Esophagus muscularis mucosa (tissue), 4 donors: ENCODE measurements at regions not wholly inside any gene's neighbourhood (a gene's known extent, or its start where the extent isn't known, plus 50 kb on each side); places are given as distances from the start of the nearest gene placed in this dataset.

Experiments
- EP300 ChIP-seq: sonication (generic); formaldehyde crosslinking; IDR thresholded peaks from one replicate; pipeline ENCODE4 v1.6.1; 2017; ENCODE audit warnings: antibody characterized with exemption
- POLR2A ChIP-seq: fragments of 450-650 bp; IDR thresholded peaks from one replicate; pipeline ENCODE4 v1.6.1; 2017; ENCODE audit warnings: antibody characterized with exemption, moderate library complexity, mild to moderate bottlenecking, low read depth
- POLR2AphosphoS5 ChIP-seq, 2 donors: sonication (generic); formaldehyde crosslinking; IDR thresholded peaks; one replicate each; pipeline ENCODE4 v1.6.1; 2017; ENCODE audit warnings: antibody characterized with exemption in 2 of 2
- TF ChIP-seq, protein P1 (sequence below), 3 experiments: fragments of 200-600 bp in 2 of 3; fragments of 450-650 bp in 1 of 3; sonication (generic) in 2 of 3; IDR thresholded peaks; one replicate each; pipeline ENCODE4 v1.5.1; 2017 to 2019; ENCODE audit warnings: antibody characterized with exemption in 3 of 3, mild to moderate bottlenecking in 2 of 3, moderate library complexity in 1 of 3

GRCh38 chr2:123303731-123304130 lies 721.4 kb upstream of the CNTNAP5 start:
- TF ChIP-seq, protein P1, sequence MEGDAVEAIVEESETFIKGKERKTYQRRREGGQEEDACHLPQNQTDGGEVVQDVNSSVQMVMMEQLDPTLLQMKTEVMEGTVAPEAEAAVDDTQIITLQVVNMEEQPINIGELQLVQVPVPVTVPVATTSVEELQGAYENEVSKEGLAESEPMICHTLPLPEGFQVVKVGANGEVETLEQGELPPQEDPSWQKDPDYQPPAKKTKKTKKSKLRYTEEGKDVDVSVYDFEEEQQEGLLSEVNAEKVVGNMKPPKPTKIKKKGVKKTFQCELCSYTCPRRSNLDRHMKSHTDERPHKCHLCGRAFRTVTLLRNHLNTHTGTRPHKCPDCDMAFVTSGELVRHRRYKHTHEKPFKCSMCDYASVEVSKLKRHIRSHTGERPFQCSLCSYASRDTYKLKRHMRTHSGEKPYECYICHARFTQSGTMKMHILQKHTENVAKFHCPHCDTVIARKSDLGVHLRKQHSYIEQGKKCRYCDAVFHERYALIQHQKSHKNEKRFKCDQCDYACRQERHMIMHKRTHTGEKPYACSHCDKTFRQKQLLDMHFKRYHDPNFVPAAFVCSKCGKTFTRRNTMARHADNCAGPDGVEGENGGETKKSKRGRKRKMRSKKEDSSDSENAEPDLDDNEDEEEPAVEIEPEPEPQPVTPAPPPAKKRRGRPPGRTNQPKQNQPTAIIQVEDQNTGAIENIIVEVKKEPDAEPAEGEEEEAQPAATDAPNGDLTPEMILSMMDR (IDR thresholded peaks at IDR 0.05) = no peak
- TF ChIP-seq POLR2A (no peak), POLR2AphosphoS5 (IDR thresholded peaks at IDR 0.05) (no peak), EP300 (no peak)
